Stimulated activated memory B cell treated with anti-CD40 and anti-IgM and Interleukin-4, amounts not matched to agents 10 μg/mL and 1 μg/mL and 100 μg/mL, for 72 hours (primary cell): ENCODE measurements at regions not wholly inside any gene's neighbourhood (a gene's known extent, or its start where the extent isn't known, plus 50 kb on each side); places are given as distances from the start of the nearest gene placed in this dataset.
"Not testable (repeated sequence)": the region's sequence is repeated elsewhere in the genome, so short reads cannot be mapped to it uniquely, and the experiment has no call there.

Experiments used
- ATAC-seq: fragments of 150-1000 bp; cut with Tn5 transposase; 2 replicates; pipeline ENCODE4 v1.10.0; 2021
- H3K27ac Mint-ChIP-seq: one replicate; pipeline ENCODE4 v1.8.0; 2022; ENCODE audit warnings: mild to moderate bottlenecking, mixed read lengths
- H3K27me3 Mint-ChIP-seq: one replicate; pipeline ENCODE4 v1.8.0; 2022; ENCODE audit warnings: mixed read lengths
- H3K36me3 Mint-ChIP-seq: one replicate; pipeline ENCODE4 v1.8.0; 2022; ENCODE audit warnings: mixed read lengths
- H3K4me1 Mint-ChIP-seq: one replicate; pipeline ENCODE4 v1.8.0; 2022; ENCODE audit warnings: mixed read lengths
- H3K4me3 Mint-ChIP-seq: one replicate; pipeline ENCODE4 v1.8.0; 2022; ENCODE audit warnings: mild to moderate bottlenecking, moderate library complexity, mixed read lengths
- H3K9me3 Mint-ChIP-seq: one replicate; pipeline ENCODE4 v1.8.0; 2022; ENCODE audit warnings: mixed read lengths

DNA sequence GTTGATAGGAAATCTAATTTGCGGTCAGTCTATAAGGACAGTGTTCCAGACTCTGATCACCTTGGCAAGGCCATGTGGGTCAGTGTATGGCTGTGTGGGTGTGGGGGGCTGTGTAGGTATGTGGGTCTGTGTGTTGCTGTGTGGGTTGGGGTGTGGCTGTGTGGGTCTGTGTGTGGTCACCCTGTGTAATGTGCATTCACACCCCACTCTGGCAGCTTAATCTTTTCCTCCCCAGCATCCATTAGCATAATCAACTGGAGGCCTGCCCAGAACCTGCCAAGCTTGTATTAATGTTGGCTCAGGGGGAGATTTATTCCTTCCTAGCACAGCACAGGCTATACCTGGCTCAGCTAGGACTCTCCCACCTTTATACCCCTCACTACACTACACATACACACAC is 203.2 kb downstream of the TUBA3C start:
- Mint-ChIP-seq H3K9me3 (peaks cover 6% of the 10 kb centered on the region), H3K4me1 (no peaks in the 10 kb centered on the region), H3K27me3 (no peaks in the 10 kb centered on the region), H3K27ac (no peak overlapping the region), H3K4me3 (no peak overlapping the region), H3K36me3 (no peaks in the 10 kb centered on the region)
- ATAC-seq, result peak; percentile 44

DNA sequence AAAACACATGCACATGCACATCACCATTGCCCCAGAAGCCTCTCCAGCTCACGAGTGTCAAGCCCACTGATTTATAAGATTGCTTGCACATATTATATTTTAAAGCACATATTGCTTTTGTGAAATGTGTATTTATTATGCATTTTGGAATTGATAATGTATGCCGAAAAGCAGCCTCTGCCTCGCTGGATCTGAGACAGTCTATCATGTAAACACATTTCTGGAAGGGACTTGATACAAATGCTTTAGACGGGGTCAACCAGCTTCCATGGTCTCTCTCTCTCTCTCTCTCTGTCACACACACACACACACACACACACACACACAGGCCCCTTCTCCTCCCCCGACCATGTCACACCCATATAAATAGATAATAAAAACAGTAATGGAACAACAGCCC is 203.8 kb downstream of the TUBA3C start:
- Mint-ChIP-seq H3K36me3 (no peaks in the 10 kb centered on the region), H3K27me3 (no peaks in the 10 kb centered on the region), H3K4me1 (no peaks in the 10 kb centered on the region), H3K27ac (no peak overlapping the region), H3K9me3 (peaks cover 4% of the 10 kb centered on the region), H3K4me3 (no peak overlapping the region)
- no peak for ATAC-seq

DNA sequence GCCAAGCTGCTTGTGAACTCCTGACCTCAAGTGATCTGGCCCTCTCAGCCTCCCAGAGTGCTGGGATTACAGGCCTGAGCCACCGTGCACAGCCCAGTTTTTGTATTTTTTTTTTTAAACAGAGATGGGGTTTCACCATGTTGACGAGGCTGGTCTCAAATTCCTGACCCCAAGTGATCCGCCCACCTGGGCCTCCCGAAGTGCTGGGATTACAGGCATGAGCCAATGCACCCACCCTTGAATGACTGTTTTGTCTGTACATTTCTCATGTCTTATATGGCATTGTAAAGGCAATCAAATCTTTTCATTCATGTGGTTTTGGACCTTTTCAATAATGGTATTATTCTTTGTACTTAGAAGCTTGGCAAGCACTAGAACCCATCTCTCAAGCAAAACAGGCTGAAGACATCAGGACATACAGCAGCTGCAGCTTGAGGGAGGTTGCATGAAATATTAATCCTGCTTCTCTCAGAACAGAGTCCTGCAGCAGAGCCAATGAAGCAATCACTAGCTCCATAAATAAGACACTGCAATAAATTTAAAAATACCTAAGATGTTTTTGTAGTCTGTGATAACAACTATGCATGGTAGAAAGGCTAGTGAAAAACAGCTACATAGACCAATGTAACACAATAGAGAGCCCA is 209.9 kb downstream of the TUBA3C start:
- no peaks in the 10 kb centered on the region for H3K27me3 Mint-ChIP-seq
- no peak overlapping the region for H3K4me3 Mint-ChIP-seq

DNA sequence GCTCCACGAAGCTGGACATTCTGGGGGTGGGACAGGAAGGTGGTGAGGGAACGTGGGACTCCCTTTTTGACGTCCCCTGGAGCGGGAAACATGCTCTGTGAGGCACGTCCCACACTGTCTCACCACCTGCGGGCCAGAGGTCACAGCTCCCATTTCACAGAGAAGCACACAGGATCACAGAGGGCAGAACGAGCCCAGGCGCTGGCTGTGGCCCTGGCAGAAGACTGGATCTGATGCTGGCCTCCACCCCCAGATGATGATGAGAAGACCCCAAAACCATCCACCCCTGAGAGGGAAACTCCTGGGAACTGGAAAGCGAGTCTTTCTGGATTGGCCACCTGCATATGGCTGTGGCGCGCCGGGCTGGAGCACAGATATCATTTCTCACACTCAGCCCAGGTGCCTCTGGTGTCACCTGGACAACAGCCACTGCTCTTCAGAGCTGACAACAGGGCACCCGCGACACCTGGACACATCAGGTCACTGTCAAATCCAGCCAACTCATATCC is 216.2 kb downstream of the TUBA3C start:
- Mint-ChIP-seq H3K4me3 (no peak overlapping the region), H3K9me3 (peaks cover 3% of the 10 kb centered on the region), H3K27me3 (no peaks in the 10 kb centered on the region), H3K36me3 (no peaks in the 10 kb centered on the region), H3K4me1 (no peaks in the 10 kb centered on the region), H3K27ac (no peak overlapping the region)
- no peak for ATAC-seq

More for the DNA sequence above, 209.9 kb downstream of the TUBA3C start:
- H3K9me3 Mint-ChIP-seq, result peaks cover 3% of the 10 kb centered on the region
- ATAC-seq, result no peak
- no peaks in the 10 kb centered on the region for H3K36me3 Mint-ChIP-seq
- H3K4me1 Mint-ChIP-seq, result no peaks in the 10 kb centered on the region
- no peak overlapping the region for H3K27ac Mint-ChIP-seq

DNA sequence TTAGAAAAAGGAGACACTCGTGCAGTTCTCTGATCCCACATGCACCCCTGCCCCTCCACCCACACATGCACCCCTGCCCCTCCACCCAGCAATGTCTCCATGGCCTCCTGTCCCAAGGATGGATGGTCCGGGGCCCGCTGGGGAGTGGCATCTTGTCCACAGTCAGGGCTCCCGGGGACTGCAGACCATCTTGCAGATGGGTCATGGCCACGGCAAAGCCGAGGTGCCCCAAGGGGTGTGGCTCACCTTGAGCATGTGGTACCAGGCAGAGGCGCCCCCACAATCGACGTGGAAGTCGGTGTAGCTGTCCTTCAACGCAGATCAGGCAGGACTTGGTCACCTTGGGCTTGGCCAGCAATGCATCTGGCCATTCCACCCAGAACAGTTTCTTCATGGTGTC is 216.7 kb downstream of the TUBA3C start:
- Mint-ChIP-seq H3K4me1 (no peaks in the 10 kb centered on the region), H3K27ac (no peak overlapping the region), H3K36me3 (no peaks in the 10 kb centered on the region), H3K9me3 (peaks cover 2% of the 10 kb centered on the region), H3K4me3 (no peak overlapping the region), H3K27me3 (no peaks in the 10 kb centered on the region)
- ATAC-seq, result no peak

DNA sequence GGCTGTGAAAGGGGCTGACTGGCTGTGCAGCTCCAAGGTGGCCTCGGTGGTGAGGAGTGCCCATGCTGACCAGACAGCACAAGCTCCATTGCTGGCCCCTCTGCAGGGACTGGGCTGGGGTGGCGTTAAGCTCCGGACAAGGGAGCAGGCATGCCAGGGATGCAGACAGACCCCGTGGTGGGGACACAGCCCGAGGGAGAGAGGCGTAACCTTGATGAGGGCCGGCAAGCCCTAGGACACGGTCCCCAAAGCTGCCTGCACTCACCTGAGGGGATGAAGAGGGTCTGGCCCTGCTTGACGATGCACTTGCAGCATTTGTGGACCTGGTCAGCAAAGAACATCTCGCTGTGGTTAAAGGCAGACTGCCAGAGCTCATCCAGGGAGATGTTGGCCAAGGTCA is 217.9 kb downstream of the TUBA3C start:
- H3K36me3 Mint-ChIP-seq, H3K4me1 Mint-ChIP-seq, H3K9me3 Mint-ChIP-seq, H3K4me3 Mint-ChIP-seq, H3K27me3 Mint-ChIP-seq, ATAC-seq, H3K27ac Mint-ChIP-seq: not testable (repeated sequence)

DNA sequence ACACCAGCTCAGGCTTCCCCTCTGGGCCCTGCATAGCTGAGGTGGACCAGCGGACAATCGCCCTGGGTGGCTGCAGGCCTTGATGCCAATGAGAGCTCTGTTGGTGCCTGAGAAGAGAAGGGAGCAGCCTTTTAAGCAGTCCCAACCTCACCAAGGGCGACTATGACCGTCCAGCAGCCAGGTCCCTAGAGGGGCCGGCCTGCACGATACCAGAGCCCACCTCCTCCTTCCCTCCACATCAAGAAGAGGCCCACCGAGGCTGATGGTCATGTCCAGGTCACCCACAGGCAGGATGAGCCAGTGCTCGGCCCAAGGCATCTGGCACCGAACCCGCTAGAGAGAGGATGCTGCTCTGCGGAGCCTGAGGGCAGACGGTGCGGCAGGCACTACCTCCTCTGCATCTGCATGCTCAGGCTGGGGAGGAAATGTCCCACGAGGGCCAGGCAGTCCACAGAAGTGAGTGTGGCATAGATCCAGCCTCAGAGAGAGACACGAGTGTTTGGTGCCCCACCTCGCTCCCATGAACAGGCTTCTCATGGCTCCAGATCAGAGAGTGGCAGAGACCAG is 219.4 kb downstream of the TUBA3C start:
- Mint-ChIP-seq H3K27ac (no peak overlapping the region), H3K9me3 (no peaks in the 10 kb centered on the region), H3K36me3 (no peaks in the 10 kb centered on the region), H3K4me1 (no peaks in the 10 kb centered on the region), H3K27me3 (no peaks in the 10 kb centered on the region), H3K4me3 (no peak overlapping the region)
- no peak for ATAC-seq

DNA sequence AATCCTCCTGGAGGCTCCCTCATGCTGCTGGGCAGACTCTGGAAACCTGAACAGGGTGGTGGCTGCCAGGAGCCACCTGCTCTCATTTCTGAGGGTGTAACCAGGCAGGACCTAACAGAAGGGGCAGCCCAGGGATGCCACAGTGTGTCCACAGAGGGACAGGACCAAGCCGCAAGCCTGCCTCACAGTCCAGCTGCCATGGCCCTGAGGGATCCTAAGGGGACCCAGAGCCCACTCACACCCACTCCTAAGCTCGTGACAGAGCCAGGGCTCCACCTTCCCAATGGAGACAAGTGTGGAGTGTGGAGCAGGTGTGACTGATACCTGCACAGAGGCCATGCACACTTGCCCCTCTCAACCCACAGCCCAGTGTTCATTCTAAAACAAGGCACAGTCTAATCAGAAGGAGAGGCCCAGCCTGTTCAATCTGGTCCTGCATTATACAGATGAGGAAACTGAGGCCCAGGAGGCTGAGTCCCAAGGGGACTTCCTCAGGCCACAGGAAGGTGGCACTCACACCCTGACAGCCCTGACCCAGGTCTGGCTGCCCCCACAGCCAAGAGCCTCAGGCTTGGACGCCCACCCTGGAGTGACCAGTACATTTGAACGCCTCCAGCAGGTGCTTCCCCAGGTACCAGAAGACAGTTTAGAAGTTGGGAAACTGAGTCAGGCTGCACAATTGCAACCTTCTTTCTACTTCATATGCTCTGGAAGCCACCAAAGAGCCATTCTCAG is 220.1 kb downstream of the TUBA3C start:
- no peaks in the 10 kb centered on the region for H3K27me3 Mint-ChIP-seq
- no peaks in the 10 kb centered on the region for H3K36me3 Mint-ChIP-seq
- no peaks in the 10 kb centered on the region for H3K4me1 Mint-ChIP-seq
- ATAC-seq, result no peak
- peaks cover 6% of the 10 kb centered on the region for H3K9me3 Mint-ChIP-seq
- no peak overlapping the region for H3K27ac Mint-ChIP-seq
- H3K4me3 Mint-ChIP-seq, result no peak overlapping the region

DNA sequence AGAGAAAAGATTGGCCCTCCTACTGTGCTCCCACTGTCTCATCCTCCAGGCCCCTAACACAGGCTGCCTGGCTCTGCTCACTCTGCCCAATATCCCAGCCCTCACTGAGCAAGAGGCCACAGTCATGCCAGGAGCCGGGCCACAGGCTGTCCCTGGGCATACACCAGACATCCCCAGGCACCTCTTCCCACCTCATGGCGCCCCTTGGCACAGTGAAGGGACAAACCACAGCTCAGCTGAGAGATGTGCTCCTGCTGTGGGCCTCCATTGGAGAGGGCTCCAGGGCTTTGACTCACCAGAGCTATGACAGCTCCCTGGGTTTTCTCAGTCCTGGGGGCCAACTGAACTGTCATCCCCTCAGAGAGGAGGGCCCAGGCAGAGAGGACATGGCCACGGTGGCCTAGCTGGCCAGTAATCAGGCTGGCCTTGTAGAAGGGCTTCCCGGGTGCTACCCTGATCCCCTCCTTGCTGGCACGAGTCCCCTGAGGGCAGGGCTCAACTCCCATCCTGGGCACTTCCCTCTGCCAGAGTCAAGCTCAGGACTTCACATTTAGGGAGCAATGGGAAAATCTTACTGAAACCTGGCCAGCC is 220.9 kb downstream of the TUBA3C start:
- H3K9me3 Mint-ChIP-seq, result peaks cover 14% of the 10 kb centered on the region
- no peaks in the 10 kb centered on the region for H3K4me1 Mint-ChIP-seq
- no peaks in the 10 kb centered on the region for H3K27me3 Mint-ChIP-seq
- ATAC-seq, result no peak
- H3K27ac Mint-ChIP-seq, result no peak overlapping the region
- no peaks in the 10 kb centered on the region for H3K36me3 Mint-ChIP-seq
- H3K4me3 Mint-ChIP-seq, result no peak overlapping the region

DNA sequence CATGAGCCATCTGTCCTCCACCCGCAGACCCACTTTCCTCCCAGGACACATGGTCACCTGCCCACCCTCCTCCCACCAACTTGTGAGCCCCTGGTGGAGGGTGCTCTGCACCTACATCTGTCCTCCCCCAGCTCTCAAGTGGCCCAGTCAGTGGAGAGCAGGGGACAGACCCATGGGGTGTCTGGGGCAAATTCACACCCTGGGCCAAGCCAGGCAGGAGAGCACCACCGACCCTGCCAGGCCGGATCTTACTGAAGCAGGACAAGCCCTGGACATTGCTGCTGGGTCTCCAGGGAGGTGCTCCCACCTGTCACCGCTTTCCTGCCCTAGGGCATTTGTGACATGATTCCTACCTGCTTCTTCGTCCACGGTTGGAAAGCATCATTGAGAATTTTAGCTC is 221.6 kb downstream of the TUBA3C start:
- H3K4me1 Mint-ChIP-seq, result no peaks in the 10 kb centered on the region
- H3K27ac Mint-ChIP-seq, result no peak overlapping the region
- peaks cover 16% of the 10 kb centered on the region for H3K9me3 Mint-ChIP-seq
- no peaks in the 10 kb centered on the region for H3K36me3 Mint-ChIP-seq
- no peaks in the 10 kb centered on the region for H3K27me3 Mint-ChIP-seq
- ATAC-seq, result no peak
- no peak overlapping the region for H3K4me3 Mint-ChIP-seq

DNA sequence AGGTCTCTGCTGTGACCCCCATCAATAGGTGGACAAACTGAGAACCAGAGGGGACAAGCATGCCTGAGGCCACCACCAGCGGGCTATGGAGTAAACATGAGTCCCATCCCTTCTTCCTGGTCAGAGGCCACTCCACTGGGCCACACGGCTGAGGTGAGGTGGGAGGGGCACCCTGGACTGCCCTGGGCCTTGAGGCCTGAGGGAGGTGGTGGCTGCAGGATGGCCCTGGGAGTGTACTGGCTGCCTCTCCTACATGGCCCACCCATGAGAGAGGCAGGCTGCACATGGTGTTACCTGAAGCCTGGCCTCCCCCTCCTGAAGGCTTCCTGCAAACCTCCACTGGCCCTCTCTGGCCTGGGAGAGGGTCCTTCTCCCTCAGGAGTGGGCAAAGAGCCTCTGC is 222.4 kb downstream of the TUBA3C start:
- Mint-ChIP-seq H3K4me1 (no peaks in the 10 kb centered on the region), H3K36me3 (no peaks in the 10 kb centered on the region), H3K4me3 (no peak overlapping the region), H3K27me3 (no peaks in the 10 kb centered on the region), H3K9me3 (peaks cover 16% of the 10 kb centered on the region), H3K27ac (no peak overlapping the region)
- no peak for ATAC-seq

DNA sequence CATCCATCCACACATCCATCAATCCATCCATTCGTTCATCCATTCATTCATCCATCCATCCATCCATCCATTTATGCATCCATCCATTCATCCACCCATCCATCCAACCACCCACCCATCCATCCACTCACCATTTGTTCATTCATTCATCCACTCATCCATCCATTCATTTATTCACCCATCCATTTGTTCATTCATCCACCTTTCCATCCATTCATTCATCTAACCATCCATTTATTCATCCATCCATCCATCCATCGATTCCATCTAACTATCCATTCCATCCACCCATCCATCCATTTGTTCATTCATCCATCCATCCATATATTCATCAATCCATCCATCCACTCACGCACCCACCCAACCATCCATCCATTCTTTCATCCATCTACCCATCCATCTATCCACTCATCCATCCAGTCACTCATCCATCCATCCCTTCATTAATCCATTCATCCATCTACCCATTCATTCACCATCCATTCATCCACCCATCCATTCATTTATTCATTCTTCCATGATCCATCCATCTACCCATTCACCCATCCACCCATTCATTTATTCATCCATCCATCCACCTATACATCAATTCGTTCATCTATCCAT is 225.0 kb downstream of the TUBA3C start:
- H3K9me3 Mint-ChIP-seq, result peaks cover 16% of the 10 kb centered on the region
- no peak overlapping the region for H3K27ac Mint-ChIP-seq
- no peak overlapping the region for H3K4me3 Mint-ChIP-seq
- H3K27me3 Mint-ChIP-seq, result no peaks in the 10 kb centered on the region
- ATAC-seq, result no peak
- H3K36me3 Mint-ChIP-seq, result no peaks in the 10 kb centered on the region
- H3K4me1 Mint-ChIP-seq, result no peaks in the 10 kb centered on the region

DNA sequence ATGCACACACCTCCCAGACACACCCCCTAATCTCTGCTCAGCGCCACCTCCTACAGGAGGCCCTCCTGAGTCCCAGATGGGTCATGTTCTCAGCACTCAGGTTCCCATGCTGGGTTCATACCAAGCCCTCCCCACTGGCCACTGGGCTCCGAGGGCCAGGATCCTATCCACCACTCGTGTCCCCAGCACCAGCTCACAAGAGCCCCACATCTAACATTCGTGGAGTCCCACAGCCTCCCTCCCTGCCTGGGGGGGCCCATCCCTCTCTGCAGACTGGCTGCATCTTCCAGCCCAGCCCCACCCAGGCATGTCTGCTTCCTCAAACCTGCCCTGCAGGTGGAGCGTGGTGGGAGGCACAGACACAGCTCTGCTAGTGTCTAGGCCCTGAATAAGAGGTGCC is 227.4 kb downstream of the TUBA3C start:
- H3K4me1 Mint-ChIP-seq, result no peaks in the 10 kb centered on the region
- H3K36me3 Mint-ChIP-seq, result no peaks in the 10 kb centered on the region
- no peaks in the 10 kb centered on the region for H3K27me3 Mint-ChIP-seq
- no peak overlapping the region for H3K27ac Mint-ChIP-seq
- ATAC-seq, result peak; percentile 13
- H3K9me3 Mint-ChIP-seq, result peaks cover 16% of the 10 kb centered on the region
- no peak overlapping the region for H3K4me3 Mint-ChIP-seq

DNA sequence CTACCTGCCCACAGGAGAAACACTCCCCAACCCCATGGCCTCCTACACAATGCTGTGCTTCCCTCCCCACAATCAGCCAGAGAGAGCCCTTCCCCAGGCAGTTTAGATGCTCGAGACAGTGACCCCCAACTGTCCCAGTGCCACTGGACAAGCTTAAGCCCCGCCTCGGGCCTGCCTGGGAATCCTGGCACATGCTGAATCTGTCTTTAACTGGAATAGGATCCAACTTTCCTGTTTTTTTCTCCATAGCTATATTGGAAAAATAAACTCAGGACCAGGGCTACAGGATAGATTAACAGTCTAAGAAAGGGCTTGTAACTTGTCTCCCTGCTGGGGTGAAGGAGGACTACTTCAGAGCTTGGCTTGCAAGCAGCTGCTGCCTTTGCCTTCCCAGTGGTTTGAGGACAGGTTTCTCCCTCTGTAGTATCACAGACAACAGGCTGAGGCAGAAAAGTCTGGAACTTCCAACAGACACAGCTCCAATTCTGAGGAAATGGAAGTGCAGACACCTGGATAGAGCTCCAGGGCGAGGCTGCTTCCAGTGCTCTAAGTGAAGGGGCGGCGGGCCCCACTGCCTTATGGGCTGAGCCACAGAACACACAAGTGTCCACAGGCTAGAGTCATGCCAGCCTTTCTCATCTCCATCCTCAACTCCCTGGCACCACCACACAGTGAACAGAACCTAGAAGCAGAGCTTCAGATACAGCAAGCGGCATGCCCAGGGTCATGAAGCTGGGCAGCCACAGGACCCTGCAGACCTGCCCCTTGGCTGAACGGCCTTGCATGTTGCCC is 228.3 kb downstream of the TUBA3C start:
- no peaks in the 10 kb centered on the region for H3K27me3 Mint-ChIP-seq

More for the DNA sequence above, 228.3 kb downstream of the TUBA3C start:
- Mint-ChIP-seq H3K4me1 (no peaks in the 10 kb centered on the region), H3K9me3 (peaks cover 16% of the 10 kb centered on the region), H3K4me3 (no peak overlapping the region), H3K27ac (no peak overlapping the region), H3K36me3 (no peaks in the 10 kb centered on the region)
- no peak for ATAC-seq
